Right ventricle myocardium superior (tissue), 1 donor: ENCODE measurements at regions not wholly inside any gene's neighbourhood (a gene's known extent, or its start where the extent isn't known, plus 50 kb on each side); places are given as distances from the start of the nearest gene placed in this dataset.
"Not testable (repeated sequence)": the region's sequence is repeated elsewhere in the genome, so short reads cannot be mapped to it uniquely, and the experiment has no call there.

Source experiments
- ATAC-seq: fragments of 200-7000 bp; cut with Tn5 transposase; one replicate; pipeline ENCODE4 v1.9.1; 2020; ENCODE audit warnings: mild to moderate bottlenecking; ENCODE audit not compliant: poor library complexity
- DNase-seq: peaks from one replicate; pipeline ENCODE4 v3.0.0-alpha.2; 2020
- intact Hi-C: fragments of 100-400 bp; cut with DNase I; formaldehyde crosslinking; loops from one replicate; pipeline ENCODE4 v1.11.2; 2022
- donor health status: DM: no; HTN: yes; CAD: no; lungs with severe emphysema.

- DNase-seq (no peak), ATAC-seq (no peak)
- intact Hi-C loops: no loop called here
Measured at GRCh38 chr5:159802661-159803060, 113.6 kb upstream of the ADRA1B start.

GRCh38 chr5:159804121-159804520 is 112.2 kb upstream of the ADRA1B start:
- no peak for DNase-seq
- no peak for ATAC-seq
- intact Hi-C loops: no loop called here

- intact Hi-C loops: no loop called here
- ATAC-seq: peak; percentile 90
- no peak for DNase-seq
Measured at GRCh38 chr5:159805021-159805420, 111.3 kb upstream of the ADRA1B start.

- intact Hi-C loops, ATAC-seq, DNase-seq: not testable (repeated sequence)
Measured at GRCh38 chr5:159807135-159807534, 109.1 kb upstream of the ADRA1B start.

- no peak for ATAC-seq
- no peak for DNase-seq
- intact Hi-C loops: no loop called here
Measured at GRCh38 chr5:159807586-159807985, 108.7 kb upstream of the ADRA1B start.

GRCh38 chr5:159811712-159812111 is 104.6 kb upstream of the ADRA1B start:
- DNase-seq (no peak), ATAC-seq (no peak)
- intact Hi-C loops: no loop called here

- DNase-seq, intact Hi-C loops, ATAC-seq: not testable (repeated sequence)
Measured at GRCh38 chr5:159812759-159813158, 103.5 kb upstream of the ADRA1B start.

- intact Hi-C loops: no loop called here
- ATAC-seq: no peak
- no peak for DNase-seq
Measured at GRCh38 chr5:159814222-159814621, 102.1 kb upstream of the ADRA1B start.

- intact Hi-C loops: no loop called here
- DNase-seq: no peak
- ATAC-seq: no peak
Measured at GRCh38 chr5:159814805-159815585, 101.3 kb upstream of the ADRA1B start.

- intact Hi-C loops: no loop called here
- ATAC-seq (no peak), DNase-seq (no peak)
Measured at GRCh38 chr5:159817262-159818029, 98.8 kb upstream of the ADRA1B start.

GRCh38 chr5:159819591-159820411 is 96.5 kb upstream of the ADRA1B start:
- intact Hi-C loops: no loop called here
- DNase-seq: peak; percentile 84
- peak; percentile 91 for ATAC-seq

GRCh38 chr5:159820692-159821091 is 95.6 kb upstream of the ADRA1B start:
- intact Hi-C loops: no loop called here

GRCh38 chr5:159821461-159821940 is 94.8 kb upstream of the ADRA1B start:
- DNase-seq (no peak), ATAC-seq (no peak)
- intact Hi-C loops: no loop called here

More at GRCh38 chr5:159820692-159821091, 95.6 kb upstream of the ADRA1B start:
- DNase-seq (no peak), ATAC-seq (no peak)

GRCh38 chr5:159824188-159825161 is 91.8 kb upstream of the ADRA1B start:
- ATAC-seq (no peak), DNase-seq (no peak)
- intact Hi-C loops: no loop called here

GRCh38 chr5:159825551-159826051 is 90.7 kb upstream of the ADRA1B start:
- ATAC-seq (peak; percentile 64), DNase-seq (no peak)
- intact Hi-C loops: no loop called here

GRCh38 chr5:159826351-159827214 is 89.7 kb upstream of the ADRA1B start:
- DNase-seq: no peak
- ATAC-seq: peak; percentile 64
- intact Hi-C loops: no loop called here

- no peak for ATAC-seq
Measured at GRCh38 chr5:159827861-159828260, 88.4 kb upstream of the ADRA1B start.

More at GRCh38 chr5:159827861-159828260, 88.4 kb upstream of the ADRA1B start:
- intact Hi-C loops: no loop called here
- DNase-seq: no peak
